Spleen (tissue), 7 donors: ENCODE measurements at regions not wholly inside any gene's neighbourhood (a gene's known extent, or its start where the extent isn't known, plus 50 kb on each side); places are given as distances from the start of the nearest gene placed in this dataset.

Experiments used
- POLR2A ChIP-seq, 3 donors: fragments of 450-650 bp; IDR thresholded peaks; one replicate each; pipeline ENCODE4 v1.5.1; 2017; ENCODE audit warnings: antibody characterized with exemption in 3 of 3, mild to moderate bottlenecking in 1 of 3
- POLR2AphosphoS5 ChIP-seq, 3 donors: sonication (generic); formaldehyde crosslinking; IDR thresholded peaks; one replicate each; pipeline ENCODE4 v1.5.1; 2017; ENCODE audit warnings: antibody characterized with exemption in 3 of 3
- TF ChIP-seq, protein P1 (sequence below), 11 experiments: fragments of 200-600 bp in 7 of 11; fragments of 450-650 bp in 4 of 11; sonication (generic) in 4 of 11; IDR thresholded peaks in 8 of 11; conservative IDR thresholded peaks in 3 of 11; 1 replicate in 7 of 11; 2 replicates in 4 of 11; pipeline versions ENCODE4 v1.4.0 to v1.8.0; 2016 to 2021; ENCODE audit warnings: antibody characterized with exemption in 11 of 11, inconsistent platforms in 4 of 11, mild to moderate bottlenecking in 1 of 11
- donor health status: DM: no; HTN: no; CAD: no; lungs with moderate emphysema.
- donor health status: DM: no; HTN: no; CAD: no.
- donor health status: DM: no; HTN: no; CAD: no.

DNA sequence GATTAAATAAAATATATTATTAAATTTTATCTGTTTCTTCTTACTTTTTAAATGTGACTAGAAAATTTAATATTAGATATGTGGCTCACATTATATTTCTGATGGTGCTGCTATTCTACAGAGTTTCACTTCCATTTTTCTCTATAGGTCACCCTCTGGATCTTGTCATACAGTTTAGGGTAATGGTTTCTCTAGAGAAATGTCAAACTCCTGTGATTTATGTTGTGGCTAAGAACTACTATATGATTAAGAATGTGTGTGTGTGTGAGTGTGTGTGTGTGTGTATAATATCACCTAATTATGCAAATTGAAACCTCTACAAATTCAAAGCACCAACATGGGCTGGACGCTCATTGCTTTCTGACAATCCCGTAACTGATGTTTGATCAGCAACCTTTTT, 325.9 kb downstream of the ADAMTS20 start:
- TF ChIP-seq POLR2A (IDR thresholded peaks at IDR 0.05) (no peak), POLR2AphosphoS5 (IDR thresholded peaks at IDR 0.05) (no peak)
- TF ChIP-seq, protein P1, sequence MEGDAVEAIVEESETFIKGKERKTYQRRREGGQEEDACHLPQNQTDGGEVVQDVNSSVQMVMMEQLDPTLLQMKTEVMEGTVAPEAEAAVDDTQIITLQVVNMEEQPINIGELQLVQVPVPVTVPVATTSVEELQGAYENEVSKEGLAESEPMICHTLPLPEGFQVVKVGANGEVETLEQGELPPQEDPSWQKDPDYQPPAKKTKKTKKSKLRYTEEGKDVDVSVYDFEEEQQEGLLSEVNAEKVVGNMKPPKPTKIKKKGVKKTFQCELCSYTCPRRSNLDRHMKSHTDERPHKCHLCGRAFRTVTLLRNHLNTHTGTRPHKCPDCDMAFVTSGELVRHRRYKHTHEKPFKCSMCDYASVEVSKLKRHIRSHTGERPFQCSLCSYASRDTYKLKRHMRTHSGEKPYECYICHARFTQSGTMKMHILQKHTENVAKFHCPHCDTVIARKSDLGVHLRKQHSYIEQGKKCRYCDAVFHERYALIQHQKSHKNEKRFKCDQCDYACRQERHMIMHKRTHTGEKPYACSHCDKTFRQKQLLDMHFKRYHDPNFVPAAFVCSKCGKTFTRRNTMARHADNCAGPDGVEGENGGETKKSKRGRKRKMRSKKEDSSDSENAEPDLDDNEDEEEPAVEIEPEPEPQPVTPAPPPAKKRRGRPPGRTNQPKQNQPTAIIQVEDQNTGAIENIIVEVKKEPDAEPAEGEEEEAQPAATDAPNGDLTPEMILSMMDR (IDR thresholded peaks at IDR 0.05 in 8 of 11, conservative IDR thresholded peaks at IDR 0.05 in 3 of 11): no peak
